ENCODE measurements at regions not wholly inside any gene's neighbourhood (a gene's known extent, or its start where the extent isn't known, plus 50 kb on each side); places are given as distances from the start of the nearest gene placed in this dataset.
"Not testable (repeated sequence)": the region's sequence is repeated elsewhere in the genome, so short reads cannot be mapped to it uniquely, and the experiment has no call there.

DNA sequence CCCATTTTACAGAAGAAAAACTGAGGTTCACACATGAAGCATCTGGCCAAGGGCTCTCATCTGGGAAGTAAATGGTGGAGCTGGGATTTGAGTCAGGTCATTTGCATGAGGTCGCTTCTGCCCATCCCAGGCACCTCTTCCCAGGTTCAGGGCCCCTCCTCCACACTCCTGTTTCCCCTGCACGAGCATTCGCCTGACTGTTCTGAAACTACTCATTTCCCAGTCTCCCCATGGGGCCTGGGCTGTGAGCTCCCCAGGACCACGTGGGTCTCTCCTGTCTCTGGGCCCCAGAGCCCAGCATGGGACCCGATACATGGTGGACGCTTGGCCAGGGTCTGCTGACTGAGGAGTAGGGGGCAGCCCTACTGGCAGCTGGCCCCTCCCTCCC lies 360.8 kb downstream of the MATN1 start:
- no peak for DNase-seq (ENCODE audit: low read depth)
- Histone ChIP-seq H3K36me3 (ENCODE audit: control insufficient read depth, insufficient read depth, low read length) (no peaks in the 10 kb centered on the region), H3K27me3 (ENCODE audit: control insufficient read depth, insufficient read depth, low read length) (no peaks in the 10 kb centered on the region; the same call in 1 of the 2 replicates), H3K4me3 (ENCODE audit: low read depth, low read length) (no peak overlapping the region)
- POLR2A ChIA-PET, result no interaction called here
- CTCF ChIA-PET, result interaction anchor here (5.6 kb wide), 1 partner anchor 18 kb away, joined by 33 read pairs; no protein-coding TSS in a partner anchor
- TF ChIP-seq, protein P1, sequence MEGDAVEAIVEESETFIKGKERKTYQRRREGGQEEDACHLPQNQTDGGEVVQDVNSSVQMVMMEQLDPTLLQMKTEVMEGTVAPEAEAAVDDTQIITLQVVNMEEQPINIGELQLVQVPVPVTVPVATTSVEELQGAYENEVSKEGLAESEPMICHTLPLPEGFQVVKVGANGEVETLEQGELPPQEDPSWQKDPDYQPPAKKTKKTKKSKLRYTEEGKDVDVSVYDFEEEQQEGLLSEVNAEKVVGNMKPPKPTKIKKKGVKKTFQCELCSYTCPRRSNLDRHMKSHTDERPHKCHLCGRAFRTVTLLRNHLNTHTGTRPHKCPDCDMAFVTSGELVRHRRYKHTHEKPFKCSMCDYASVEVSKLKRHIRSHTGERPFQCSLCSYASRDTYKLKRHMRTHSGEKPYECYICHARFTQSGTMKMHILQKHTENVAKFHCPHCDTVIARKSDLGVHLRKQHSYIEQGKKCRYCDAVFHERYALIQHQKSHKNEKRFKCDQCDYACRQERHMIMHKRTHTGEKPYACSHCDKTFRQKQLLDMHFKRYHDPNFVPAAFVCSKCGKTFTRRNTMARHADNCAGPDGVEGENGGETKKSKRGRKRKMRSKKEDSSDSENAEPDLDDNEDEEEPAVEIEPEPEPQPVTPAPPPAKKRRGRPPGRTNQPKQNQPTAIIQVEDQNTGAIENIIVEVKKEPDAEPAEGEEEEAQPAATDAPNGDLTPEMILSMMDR (IDR thresholded peaks at IDR 0.05; ENCODE audit: insufficient read depth, low read depth, low read length), result no peak

DNA sequence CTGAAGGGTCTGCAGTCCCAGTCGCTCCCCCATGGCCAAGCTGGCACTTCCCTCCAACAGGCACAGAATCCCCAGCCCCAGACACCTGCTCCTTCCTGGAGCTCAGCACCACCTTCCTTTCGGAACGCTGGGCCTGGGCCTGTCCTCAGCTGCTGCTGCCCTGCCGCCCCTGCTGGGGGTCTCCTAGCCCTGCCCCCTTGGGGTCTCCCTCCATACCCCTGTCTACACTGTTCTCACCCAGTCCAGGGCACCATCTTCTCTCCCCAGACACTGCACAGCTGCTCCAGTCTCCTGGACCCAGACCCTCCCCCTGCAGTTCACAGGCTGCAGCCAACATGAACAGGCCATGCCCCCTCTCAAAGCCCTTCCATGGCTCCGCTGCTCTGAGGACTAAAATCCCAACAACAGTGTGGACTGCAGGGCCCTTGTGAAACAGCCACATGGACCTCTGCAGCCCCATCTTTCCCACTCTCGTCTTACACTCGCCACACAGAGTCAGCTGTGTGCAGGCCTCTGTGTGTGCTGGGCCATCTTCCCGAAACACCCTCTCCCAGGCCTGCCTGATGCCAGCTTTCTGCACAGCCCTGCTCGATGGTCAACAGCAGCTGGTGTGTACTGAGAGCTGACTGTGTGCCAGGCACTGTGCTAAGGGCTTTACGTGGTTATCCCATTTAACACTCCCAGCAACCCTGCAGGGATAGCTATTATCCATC lies 361.3 kb downstream of the MATN1 start:
- not testable (repeated sequence) for DNase-seq (ENCODE audit: low read depth)
- CTCF ChIA-PET, result interaction anchor here (5.6 kb wide), 1 partner anchor 18 kb away, joined by 33 read pairs; no protein-coding TSS in a partner anchor

DNA sequence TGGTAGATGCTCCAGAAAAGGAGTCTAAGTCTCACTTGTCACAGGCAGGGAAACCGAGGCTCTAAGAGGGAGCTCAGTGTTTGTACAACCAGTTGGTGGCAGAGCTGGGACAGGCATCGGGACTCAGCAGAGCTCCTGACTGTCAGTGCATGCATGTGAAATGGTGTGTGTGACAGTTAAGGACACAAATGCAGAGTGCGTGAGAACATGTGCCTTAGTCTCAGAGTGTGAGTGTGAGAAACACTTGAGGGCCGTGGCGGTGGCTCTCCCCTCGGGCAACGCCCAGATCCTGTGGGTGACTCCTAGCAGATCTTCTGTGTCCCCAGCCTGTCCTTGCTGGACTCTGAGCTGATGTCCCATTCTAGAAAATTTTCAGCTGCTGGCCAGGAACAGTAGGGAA lies 362.6 kb downstream of the MATN1 start:
- CTCF ChIA-PET, result no interaction called here
- Histone ChIP-seq H3K27me3 (ENCODE audit: control insufficient read depth, insufficient read depth, low read length) (no peaks in the 10 kb centered on the region; the same call in 1 of the 2 replicates), H3K36me3 (ENCODE audit: control insufficient read depth, insufficient read depth, low read length) (no peaks in the 10 kb centered on the region), H3K4me3 (ENCODE audit: low read depth, low read length) (no peak overlapping the region)
- POLR2A ChIA-PET, result no interaction called here
- TF ChIP-seq, protein P1 (IDR thresholded peaks at IDR 0.05; ENCODE audit: insufficient read depth, low read depth, low read length), result no peak
- no peak for DNase-seq (ENCODE audit: low read depth)

More for the DNA sequence above, 361.3 kb downstream of the MATN1 start:
- H3K36me3 ChIP-seq (ENCODE audit: control insufficient read depth, insufficient read depth, low read length); H3K4me3 ChIP-seq (ENCODE audit: low read depth, low read length); POLR2A ChIA-PET; H3K27me3 ChIP-seq (ENCODE audit: control insufficient read depth, insufficient read depth, low read length): not testable (repeated sequence)

DNA sequence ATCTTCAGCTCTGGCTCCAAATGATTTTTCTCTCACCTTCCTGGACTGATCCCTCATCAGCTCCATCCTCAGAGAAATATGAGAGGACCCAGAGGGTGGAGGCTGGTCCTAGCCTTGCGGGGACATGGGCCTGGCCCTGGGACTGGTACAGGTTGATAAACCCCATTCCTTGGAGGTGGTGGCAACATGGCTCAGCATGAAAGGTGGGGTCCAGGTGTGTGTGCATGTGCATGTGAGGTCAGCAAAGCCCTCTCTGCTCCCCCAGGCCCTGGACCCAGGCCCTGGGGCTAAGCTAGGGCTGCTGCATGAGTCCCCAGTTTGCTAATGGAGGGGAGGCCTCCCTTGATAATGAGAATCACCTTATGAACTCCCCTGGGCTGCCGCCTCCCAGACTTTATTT lies 363.1 kb downstream of the MATN1 start:
- H3K36me3 ChIP-seq (ENCODE audit: control insufficient read depth, insufficient read depth, low read length), result no peaks in the 10 kb centered on the region
- no peaks in the 10 kb centered on the region; the same call in 1 of the 2 replicates for H3K27me3 ChIP-seq (ENCODE audit: control insufficient read depth, insufficient read depth, low read length)
- H3K4me3 ChIP-seq (ENCODE audit: low read depth, low read length), result no peak overlapping the region
- ChIA-PET POLR2A (no interaction called here), CTCF (no interaction called here)
- DNase-seq (ENCODE audit: low read depth), result no peak
- TF ChIP-seq, protein P1 (IDR thresholded peaks at IDR 0.05; ENCODE audit: insufficient read depth, low read depth, low read length), result no peak

DNA sequence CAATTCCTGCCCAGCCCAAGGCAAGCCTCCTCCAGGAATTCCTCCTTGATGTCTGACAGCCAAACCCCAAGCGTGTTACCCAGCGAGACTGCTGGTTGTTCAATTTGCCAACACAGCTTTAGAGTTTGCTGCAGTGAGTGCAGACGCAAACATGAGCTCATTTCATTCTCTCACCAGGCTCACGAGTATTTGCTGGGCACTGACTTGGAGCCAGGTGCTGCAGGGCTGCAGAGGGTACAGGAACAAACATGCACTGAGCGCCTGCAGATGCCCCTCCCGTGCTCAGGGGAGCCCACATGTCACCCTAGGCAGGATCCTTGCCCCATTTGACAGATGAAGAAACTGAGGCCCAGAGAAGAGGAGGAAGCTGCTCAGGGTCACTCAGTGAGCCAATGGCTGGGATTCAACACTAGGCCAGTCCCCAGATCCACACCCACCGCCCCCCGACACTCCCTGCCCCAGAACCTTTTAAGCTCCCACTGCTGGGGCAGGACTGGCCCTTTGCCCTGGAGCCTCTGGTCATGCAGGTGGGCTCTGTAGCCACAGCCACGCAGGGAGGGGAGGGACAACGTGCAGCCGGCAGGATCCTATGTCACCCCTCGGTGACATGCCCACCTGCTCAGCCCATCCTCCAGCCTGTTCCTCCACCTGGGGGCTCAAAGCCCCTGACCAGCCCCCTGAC lies 363.7 kb downstream of the MATN1 start:
- no peak for DNase-seq (ENCODE audit: low read depth)
- H3K27me3 ChIP-seq (ENCODE audit: control insufficient read depth, insufficient read depth, low read length), result no peaks in the 10 kb centered on the region; the same call in 1 of the 2 replicates
- no peak overlapping the region for H3K4me3 ChIP-seq (ENCODE audit: low read depth, low read length)
- CTCF ChIA-PET, result no interaction called here
- TF ChIP-seq, protein P1 (IDR thresholded peaks at IDR 0.05; ENCODE audit: insufficient read depth, low read depth, low read length), result no peak
- no peaks in the 10 kb centered on the region for H3K36me3 ChIP-seq (ENCODE audit: control insufficient read depth, insufficient read depth, low read length)
- POLR2A ChIA-PET, result no interaction called here

All from BJ (cell line).